NB4 (cell line): ENCODE measurements at regions not wholly inside any gene's neighbourhood (a gene's known extent, or its start where the extent isn't known, plus 50 kb on each side); places are given as distances from the start of the nearest gene placed in this dataset.

ENCODE experiments used
- CTCF ChIP-seq: IDR thresholded peaks from one replicate; pipeline ENCODE4 v1.5.1; 2012; ENCODE audit warnings: low read depth, low read length
- MAX ChIP-seq: IDR thresholded peaks from 2 replicates; pipeline ENCODE4 v1.6.1; 2011; ENCODE audit warnings: low read depth, low read length
- MYC ChIP-seq: IDR thresholded peaks from 2 replicates; pipeline ENCODE4 v1.6.1; 2011; ENCODE audit warnings: low read depth, low read length
- POLR2A ChIP-seq: IDR thresholded peaks from 2 replicates; pipeline ENCODE4 v1.6.1; 2011; ENCODE audit warnings: mild to moderate bottlenecking; ENCODE audit not compliant: insufficient read length; ENCODE audit errors: extremely low read depth

- TF ChIP-seq CTCF: no peak
- TF ChIP-seq MYC: no peak
- no peak for TF ChIP-seq POLR2A
- no peak for TF ChIP-seq MAX
Measured at GRCh38 chr4:8922481-8922880, 50.8 kb upstream of the HMX1 start.
